ENCODE measurements at regions not wholly inside any gene's neighbourhood (a gene's known extent, or its start where the extent isn't known, plus 50 kb on each side); places are given as distances from the start of the nearest gene placed in this dataset.

GRCh38 chr1:4023678-4024077 lies 123.6 kb upstream of the C1orf174 start:
- H3K27me3 ChIP-seq (ENCODE audit: low read length), result no peaks in the 10 kb centered on the region
- no peak overlapping the region for H3K4me2 ChIP-seq (ENCODE audit: low read depth, low read length, poor library complexity, severe bottlenecking)
- H3K27ac ChIP-seq (ENCODE audit: low read depth, low read length), result peak overlapping the region; percentile 51
- H3K36me3 ChIP-seq (ENCODE audit: low read length), result no peaks in the 10 kb centered on the region
- peaks cover 15% of the 10 kb centered on the region for H3F3A ChIP-seq (ENCODE audit: insufficient read depth)
- no peak for TF ChIP-seq CTCF (IDR thresholded peaks at IDR 0.05; ENCODE audit: insufficient read depth, low read length, poor library complexity, severe bottlenecking)
- no peaks in the 10 kb centered on the region for H3K9me3 ChIP-seq (ENCODE audit: insufficient read depth, low read length)
- no peak overlapping the region for H3K9ac ChIP-seq (ENCODE audit: low read length)
- no peaks in the 10 kb centered on the region for H4K20me1 ChIP-seq (ENCODE audit: low read depth, low read length)
- no peaks in the 10 kb centered on the region for H3K9me2 ChIP-seq (replicated peaks; ENCODE audit: insufficient read depth, low read length)
- H3K79me2 ChIP-seq (ENCODE audit: insufficient read depth, low read length), result peaks cover 7% of the 10 kb centered on the region; the same call in 1 of the 2 replicates
- H3K4me3 ChIP-seq (ENCODE audit: insufficient read depth, low read length, poor library complexity, severe bottlenecking), result no peak overlapping the region
- no peak overlapping the region for H2AFZ ChIP-seq (ENCODE audit: low read depth, low read length, severe bottlenecking)

GRCh38 chr1:4024811-4025210 lies 124.7 kb upstream of the C1orf174 start:
- no peaks in the 10 kb centered on the region for H3K27me3 ChIP-seq (ENCODE audit: low read length)
- H2AFZ ChIP-seq (ENCODE audit: low read depth, low read length, severe bottlenecking), result no peak overlapping the region
- H3K9me2 ChIP-seq (replicated peaks; ENCODE audit: insufficient read depth, low read length), result no peaks in the 10 kb centered on the region
- no peak for TF ChIP-seq EZH2phosphoT487 (conservative IDR thresholded peaks at IDR 0.05; ENCODE audit: low read length)
- no peak for TF ChIP-seq CTCF (IDR thresholded peaks at IDR 0.05; ENCODE audit: insufficient read depth, low read length, poor library complexity, severe bottlenecking)
- no peaks in the 10 kb centered on the region for H4K20me1 ChIP-seq (ENCODE audit: low read depth, low read length)
- peak overlapping the region; percentile 51 for H3K27ac ChIP-seq (ENCODE audit: low read depth, low read length)
- no peaks in the 10 kb centered on the region for H3K9me3 ChIP-seq (ENCODE audit: insufficient read depth, low read length)
- no peak overlapping the region for H3K4me2 ChIP-seq (ENCODE audit: low read depth, low read length, poor library complexity, severe bottlenecking)
- H3K9ac ChIP-seq (ENCODE audit: low read length), result no peak overlapping the region
- H3K4me3 ChIP-seq (ENCODE audit: insufficient read depth, low read length, poor library complexity, severe bottlenecking), result no peak overlapping the region
- H3K79me2 ChIP-seq (ENCODE audit: insufficient read depth, low read length), result peaks cover 7% of the 10 kb centered on the region; the same call in 1 of the 2 replicates
- peaks cover 26% of the 10 kb centered on the region for H3F3A ChIP-seq (ENCODE audit: insufficient read depth)
- 0 out of 2 replicates have a peak, but pooled peaks cover under 1% of the 10 kb centered on the region for H3K36me3 ChIP-seq (ENCODE audit: low read length)

- peaks cover 33% of the 10 kb centered on the region for H3F3A ChIP-seq (ENCODE audit: insufficient read depth)
- no peak overlapping the region for H3K4me2 ChIP-seq (ENCODE audit: low read depth, low read length, poor library complexity, severe bottlenecking)
- H2AFZ ChIP-seq (ENCODE audit: low read depth, low read length, severe bottlenecking), result no peak overlapping the region
- no peak overlapping the region for H3K4me3 ChIP-seq (ENCODE audit: insufficient read depth, low read length, poor library complexity, severe bottlenecking)
- no peaks in the 10 kb centered on the region for H3K9me3 ChIP-seq (ENCODE audit: insufficient read depth, low read length)
- H3K79me2 ChIP-seq (ENCODE audit: insufficient read depth, low read length), result peaks cover 7% of the 10 kb centered on the region; the same call in 1 of the 2 replicates
- no peaks in the 10 kb centered on the region for H4K20me1 ChIP-seq (ENCODE audit: low read depth, low read length)
- H3K27me3 ChIP-seq (ENCODE audit: low read length), result no peaks in the 10 kb centered on the region
- no peaks in the 10 kb centered on the region for H3K9me2 ChIP-seq (replicated peaks; ENCODE audit: insufficient read depth, low read length)
- TF ChIP-seq CTCF (IDR thresholded peaks at IDR 0.05; ENCODE audit: insufficient read depth, low read length, poor library complexity, severe bottlenecking), result no peak
- no peak for TF ChIP-seq EZH2phosphoT487 (conservative IDR thresholded peaks at IDR 0.05; ENCODE audit: low read length)
- H3K9ac ChIP-seq (ENCODE audit: low read length), result no peak overlapping the region
- H3K36me3 ChIP-seq (ENCODE audit: low read length), result peaks cover 8% of the 10 kb centered on the region
- peak overlapping the region; percentile 44 for H3K27ac ChIP-seq (ENCODE audit: low read depth, low read length)
These were observed 125.7 kb upstream of the C1orf174 start for GRCh38 chr1:4025752-4026151.
